ENCODE measurements at regions not wholly inside any gene's neighbourhood (a gene's known extent, or its start where the extent isn't known, plus 50 kb on each side); places are given as distances from the start of the nearest gene placed in this dataset.

DNA sequence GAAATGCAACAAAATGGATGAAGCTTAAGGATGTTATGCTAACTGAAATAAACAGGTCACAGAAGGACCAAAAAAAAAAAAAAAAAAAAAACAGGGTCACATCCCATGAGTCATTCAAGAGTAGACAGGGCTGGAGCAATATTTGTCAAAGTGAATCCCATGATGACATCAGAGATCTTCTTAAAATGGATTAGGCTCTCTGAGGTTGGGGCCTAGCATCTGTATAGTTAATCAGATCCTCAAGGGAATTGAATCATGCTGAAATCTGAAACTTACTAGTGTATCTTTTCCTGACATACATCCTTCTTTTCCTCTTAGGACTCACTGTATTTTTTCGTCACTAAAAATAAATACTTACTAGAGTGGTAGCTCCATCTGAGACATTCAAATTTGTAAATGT lies 380.6 kb upstream of the NXPH2 start:
- TF ChIP-seq, protein P1, sequence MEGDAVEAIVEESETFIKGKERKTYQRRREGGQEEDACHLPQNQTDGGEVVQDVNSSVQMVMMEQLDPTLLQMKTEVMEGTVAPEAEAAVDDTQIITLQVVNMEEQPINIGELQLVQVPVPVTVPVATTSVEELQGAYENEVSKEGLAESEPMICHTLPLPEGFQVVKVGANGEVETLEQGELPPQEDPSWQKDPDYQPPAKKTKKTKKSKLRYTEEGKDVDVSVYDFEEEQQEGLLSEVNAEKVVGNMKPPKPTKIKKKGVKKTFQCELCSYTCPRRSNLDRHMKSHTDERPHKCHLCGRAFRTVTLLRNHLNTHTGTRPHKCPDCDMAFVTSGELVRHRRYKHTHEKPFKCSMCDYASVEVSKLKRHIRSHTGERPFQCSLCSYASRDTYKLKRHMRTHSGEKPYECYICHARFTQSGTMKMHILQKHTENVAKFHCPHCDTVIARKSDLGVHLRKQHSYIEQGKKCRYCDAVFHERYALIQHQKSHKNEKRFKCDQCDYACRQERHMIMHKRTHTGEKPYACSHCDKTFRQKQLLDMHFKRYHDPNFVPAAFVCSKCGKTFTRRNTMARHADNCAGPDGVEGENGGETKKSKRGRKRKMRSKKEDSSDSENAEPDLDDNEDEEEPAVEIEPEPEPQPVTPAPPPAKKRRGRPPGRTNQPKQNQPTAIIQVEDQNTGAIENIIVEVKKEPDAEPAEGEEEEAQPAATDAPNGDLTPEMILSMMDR (IDR thresholded peaks at IDR 0.05), result no peak
- no peak for TF ChIP-seq ZFX (IDR thresholded peaks at IDR 0.05; ENCODE audit: borderline replicate concordance)

Data from 22Rv1 (cell line).